SK-N-SH treated with all-trans-retinoic acid at 6 μM for 48 hours (cell line): ENCODE measurements at regions not wholly inside any gene's neighbourhood (a gene's known extent, or its start where the extent isn't known, plus 50 kb on each side); places are given as distances from the start of the nearest gene placed in this dataset.

Experiments used
- ATAC-seq: fragments of 200-7000 bp; cut with Tn5 transposase; 3 replicates; pipeline ENCODE4 v1.9.1; 2020; ENCODE audit warnings: mild to moderate bottlenecking, moderate library complexity
- BACH2 ChIP-seq: fragments of 250-450 bp; sonication (Bioruptor Pico); IDR thresholded peaks from 2 replicates; pipeline ENCODE4 v1.9.0; 2021; ENCODE audit warnings: mild to moderate bottlenecking, borderline replicate concordance
- CREB5 ChIP-seq: fragments of 250-450 bp; sonication (Bioruptor Pico); IDR thresholded peaks from 2 replicates; pipeline ENCODE4 v1.5.1; 2020; ENCODE audit warnings: low read depth, mild to moderate bottlenecking, moderate library complexity
- CSDC2 ChIP-seq: fragments of 250-450 bp; sonication (Bioruptor Pico); IDR thresholded peaks from 2 replicates; pipeline ENCODE4 v1.5.0; 2020; ENCODE audit warnings: mild to moderate bottlenecking, moderate library complexity
- CSRNP3 ChIP-seq: fragments of 250-450 bp; sonication (Bioruptor Pico); IDR thresholded peaks from 2 replicates; pipeline ENCODE4 v1.5.1; 2021; ENCODE audit warnings: mild to moderate bottlenecking, moderate library complexity
- ESRRG ChIP-seq: fragments of 250-450 bp; sonication (Bioruptor Pico); IDR thresholded peaks from 2 replicates; pipeline ENCODE4 v1.6.1; 2021; ENCODE audit warnings: mild to moderate bottlenecking
- GLIS3 ChIP-seq: fragments of 250-450 bp; sonication (Bioruptor Pico); IDR thresholded peaks from 2 replicates; pipeline ENCODE4 v1.5.0; 2020; ENCODE audit warnings: mild to moderate bottlenecking, moderate library complexity
- OSR1 ChIP-seq: fragments of 250-450 bp; sonication (Bioruptor Pico); IDR thresholded peaks from 2 replicates; pipeline ENCODE4 v1.8.0; 2022; ENCODE audit warnings: moderate library complexity, mild to moderate bottlenecking, inconsistent platforms
- PATZ1 ChIP-seq: fragments of 250-450 bp; sonication (Bioruptor Pico); IDR thresholded peaks from 2 replicates; pipeline ENCODE4 v1.8.0; 2020; ENCODE audit warnings: mild to moderate bottlenecking, moderate library complexity, borderline replicate concordance
- POU6F1 ChIP-seq: fragments of 250-450 bp; sonication (Bioruptor Pico); IDR thresholded peaks from 2 replicates; pipeline ENCODE4 v1.8.0; 2021; ENCODE audit warnings: low read depth, mild to moderate bottlenecking, moderate library complexity, borderline replicate concordance
- SNAI2 ChIP-seq: fragments of 250-450 bp; sonication (Bioruptor Pico); IDR thresholded peaks from 2 replicates; pipeline ENCODE4 v1.5.0; 2020; ENCODE audit warnings: mild to moderate bottlenecking, moderate library complexity
- TCF4 ChIP-seq: fragments of 250-450 bp; sonication (Bioruptor Pico); IDR thresholded peaks from 2 replicates; pipeline ENCODE4 v1.8.0; 2021; ENCODE audit warnings: mild to moderate bottlenecking, moderate library complexity, borderline replicate concordance
- TOX ChIP-seq: fragments of 250-450 bp; sonication (Bioruptor Pico); IDR thresholded peaks from 2 replicates; pipeline ENCODE4 v1.8.0; 2021; ENCODE audit warnings: mild to moderate bottlenecking, moderate library complexity, borderline replicate concordance
- TSHZ2 ChIP-seq: fragments of 250-450 bp; sonication (Bioruptor Pico); IDR thresholded peaks from 2 replicates; pipeline ENCODE4 v1.5.0; 2020; ENCODE audit warnings: mild to moderate bottlenecking, moderate library complexity
- ZC3H10 ChIP-seq: fragments of 250-450 bp; sonication (Bioruptor Pico); IDR thresholded peaks from 2 replicates; pipeline ENCODE4 v1.5.1; 2021; ENCODE audit warnings: mild to moderate bottlenecking, moderate library complexity
- ZFP3 ChIP-seq: fragments of 250-450 bp; sonication (Bioruptor Pico); IDR thresholded peaks from 2 replicates; pipeline ENCODE4 v1.5.0; 2020; ENCODE audit warnings: mild to moderate bottlenecking, moderate library complexity
- ZNF565 ChIP-seq: fragments of 450-650 bp; formaldehyde crosslinking; conservative IDR thresholded peaks from 2 replicates; pipeline ENCODE4 v1.5.0; 2020; ENCODE audit warnings: low read depth, mild to moderate bottlenecking, moderate library complexity
- ZNF70 ChIP-seq: fragments of 450-650 bp; formaldehyde crosslinking; IDR thresholded peaks from 2 replicates; pipeline ENCODE4 v1.5.0; 2020; ENCODE audit warnings: mild to moderate bottlenecking, moderate library complexity
- ZNF8 ChIP-seq: fragments of 450-650 bp; formaldehyde crosslinking; IDR thresholded peaks from 2 replicates; pipeline ENCODE4 v1.5.0; 2020; ENCODE audit warnings: mild to moderate bottlenecking, moderate library complexity

- TF ChIP-seq TSHZ2 (CRISPR knock-in tag) (no peak), CSRNP3 (CRISPR knock-in tag) (no peak), CREB5 (CRISPR knock-in tag) (no peak), POU6F1 (no peak), TOX (CRISPR knock-in tag) (no peak), ZC3H10 (CRISPR knock-in tag) (no peak), SNAI2 (CRISPR knock-in tag) (no peak), ZFP3 (CRISPR knock-in tag) (no peak), BACH2 (no peak), CSDC2 (no peak), GLIS3 (CRISPR knock-in tag) (no peak), ESRRG (CRISPR knock-in tag) (no peak), OSR1 (CRISPR knock-in tag) (no peak), TCF4 (CRISPR knock-in tag) (no peak), ZNF70 (CRISPR knock-in tag) (no peak)
- TF ChIP-seq, all 23 proteins: peak for 0
- ATAC-seq = no peak
Measured at GRCh38 chr7:116087291-116087690, 56.7 kb upstream of the TFEC start.

- no peak for ATAC-seq
- TF ChIP-seq TSHZ2 (CRISPR knock-in tag) (no peak), PATZ1 (CRISPR knock-in tag) (no peak), ZNF565 (CRISPR knock-in tag) (no peak), ZC3H10 (CRISPR knock-in tag) (no peak)
Measured at GRCh38 chr7:116087984-116088383, 57.4 kb upstream of the TFEC start.

GRCh38 chr7:116089293-116089692, 58.7 kb upstream of the TFEC start:
- ATAC-seq = no peak
- no peak for TF ChIP-seq PATZ1 (CRISPR knock-in tag)
- no peak for TF ChIP-seq ZNF8
